Vagina (tissue), 2 donors: ENCODE measurements at regions not wholly inside any gene's neighbourhood (a gene's known extent, or its start where the extent isn't known, plus 50 kb on each side); places are given as distances from the start of the nearest gene placed in this dataset.

Experiments used
- POLR2A ChIP-seq, 2 donors: fragments of 450-650 bp; IDR thresholded peaks; one replicate each; pipeline ENCODE4 v1.6.1; 2017; ENCODE audit warnings: antibody characterized with exemption in 2 of 2, mild to moderate bottlenecking in 2 of 2, moderate library complexity in 2 of 2
- TF ChIP-seq, protein P1 (sequence below), 3 experiments: fragments of 450-650 bp in 2 of 3; fragments of 200-600 bp in 1 of 3; sonication (generic) in 1 of 3; IDR thresholded peaks; one replicate each; pipeline ENCODE4 v1.5.1; 2017 to 2019; ENCODE audit warnings: antibody characterized with exemption in 3 of 3, mild to moderate bottlenecking in 2 of 3, moderate library complexity in 2 of 3

DNA sequence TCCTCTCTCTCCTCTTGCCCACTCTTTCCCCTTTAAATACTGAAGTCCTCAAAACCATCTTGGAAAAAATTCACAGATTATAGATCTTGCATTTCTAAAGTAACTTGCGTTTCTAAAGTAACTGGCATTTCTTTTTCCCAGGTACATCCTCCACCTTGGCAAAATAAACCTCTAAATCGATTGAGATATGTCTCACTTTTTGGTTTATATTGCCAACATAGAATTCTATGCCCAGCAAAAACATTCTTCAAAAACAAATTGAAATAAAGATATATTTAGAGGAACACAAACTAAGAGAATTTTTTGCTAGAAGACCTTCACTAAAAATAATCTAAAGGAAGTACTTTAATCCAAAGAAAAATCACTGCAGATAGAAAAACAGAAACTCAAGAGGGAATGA lies 122.5 kb upstream of the RBMS1 start:
- TF ChIP-seq, protein P1, sequence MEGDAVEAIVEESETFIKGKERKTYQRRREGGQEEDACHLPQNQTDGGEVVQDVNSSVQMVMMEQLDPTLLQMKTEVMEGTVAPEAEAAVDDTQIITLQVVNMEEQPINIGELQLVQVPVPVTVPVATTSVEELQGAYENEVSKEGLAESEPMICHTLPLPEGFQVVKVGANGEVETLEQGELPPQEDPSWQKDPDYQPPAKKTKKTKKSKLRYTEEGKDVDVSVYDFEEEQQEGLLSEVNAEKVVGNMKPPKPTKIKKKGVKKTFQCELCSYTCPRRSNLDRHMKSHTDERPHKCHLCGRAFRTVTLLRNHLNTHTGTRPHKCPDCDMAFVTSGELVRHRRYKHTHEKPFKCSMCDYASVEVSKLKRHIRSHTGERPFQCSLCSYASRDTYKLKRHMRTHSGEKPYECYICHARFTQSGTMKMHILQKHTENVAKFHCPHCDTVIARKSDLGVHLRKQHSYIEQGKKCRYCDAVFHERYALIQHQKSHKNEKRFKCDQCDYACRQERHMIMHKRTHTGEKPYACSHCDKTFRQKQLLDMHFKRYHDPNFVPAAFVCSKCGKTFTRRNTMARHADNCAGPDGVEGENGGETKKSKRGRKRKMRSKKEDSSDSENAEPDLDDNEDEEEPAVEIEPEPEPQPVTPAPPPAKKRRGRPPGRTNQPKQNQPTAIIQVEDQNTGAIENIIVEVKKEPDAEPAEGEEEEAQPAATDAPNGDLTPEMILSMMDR (IDR thresholded peaks at IDR 0.05): no peak
- no peak for TF ChIP-seq POLR2A (IDR thresholded peaks at IDR 0.05)
